Bronchial epithelial cell (primary cell): ENCODE measurements at regions not wholly inside any gene's neighbourhood (a gene's known extent, or its start where the extent isn't known, plus 50 kb on each side); places are given as distances from the start of the nearest gene placed in this dataset.

Experiments used
- DNase-seq: peaks from one replicate; pipeline ENCODE4 v3.0.0-alpha.2; 2010; ENCODE audit warnings: low read depth
- FAIRE-seq: peaks from 2 replicates; lab custom pipeline; 2011; peaks lifted over from hg19 to GRCh38; lab: Jason Lieb, UNC
- H3K27me3 ChIP-seq: 2 replicates; pipeline ENCODE4 v1.5.1; 2011; ENCODE audit warnings: low read length; ENCODE audit not compliant: control insufficient read depth, insufficient read depth
- H3K36me3 ChIP-seq: 2 replicates; pipeline ENCODE4 v1.5.1; 2011; ENCODE audit warnings: low read length; ENCODE audit not compliant: control insufficient read depth, insufficient read depth
- H3K4me3 ChIP-seq: 2 replicates; pipeline ENCODE4 v1.5.1; 2011; ENCODE audit warnings: mild to moderate bottlenecking, low read depth, low read length, control low read depth
- TF ChIP-seq, protein P1 (sequence below): IDR thresholded peaks from 2 replicates; pipeline ENCODE4 v1.5.1; 2011; ENCODE audit warnings: mild to moderate bottlenecking, moderate library complexity, low read length, control low read depth, inconsistent platforms; ENCODE audit not compliant: insufficient read depth, severe bottlenecking

DNA sequence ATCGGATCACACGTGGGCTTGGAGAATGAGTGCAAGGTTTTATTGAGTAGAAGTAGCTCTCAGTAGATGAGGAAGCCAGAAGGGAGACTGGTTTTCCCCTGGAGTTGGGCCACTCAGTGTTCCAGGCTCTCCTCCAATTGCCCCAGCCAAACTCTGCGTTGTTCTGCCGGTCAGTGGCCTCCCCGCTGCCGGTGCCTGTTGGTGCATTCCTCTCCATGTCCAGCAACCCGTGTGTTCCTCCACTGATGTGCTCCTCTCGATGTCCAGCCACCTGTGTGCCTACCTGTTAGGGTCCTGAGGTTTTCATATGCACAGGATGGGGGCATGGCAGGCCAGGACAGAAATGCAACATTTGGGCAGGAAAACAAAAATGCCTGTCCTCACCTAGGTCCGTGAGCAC, 888.0 kb upstream of the PTPRD start:
- no peak for FAIRE-seq
- Histone ChIP-seq H3K27me3 (no peaks in the 10 kb centered on the region), H3K4me3 (no peak overlapping the region), H3K36me3 (no peaks in the 10 kb centered on the region)
- DNase-seq: no peak
- TF ChIP-seq, protein P1, sequence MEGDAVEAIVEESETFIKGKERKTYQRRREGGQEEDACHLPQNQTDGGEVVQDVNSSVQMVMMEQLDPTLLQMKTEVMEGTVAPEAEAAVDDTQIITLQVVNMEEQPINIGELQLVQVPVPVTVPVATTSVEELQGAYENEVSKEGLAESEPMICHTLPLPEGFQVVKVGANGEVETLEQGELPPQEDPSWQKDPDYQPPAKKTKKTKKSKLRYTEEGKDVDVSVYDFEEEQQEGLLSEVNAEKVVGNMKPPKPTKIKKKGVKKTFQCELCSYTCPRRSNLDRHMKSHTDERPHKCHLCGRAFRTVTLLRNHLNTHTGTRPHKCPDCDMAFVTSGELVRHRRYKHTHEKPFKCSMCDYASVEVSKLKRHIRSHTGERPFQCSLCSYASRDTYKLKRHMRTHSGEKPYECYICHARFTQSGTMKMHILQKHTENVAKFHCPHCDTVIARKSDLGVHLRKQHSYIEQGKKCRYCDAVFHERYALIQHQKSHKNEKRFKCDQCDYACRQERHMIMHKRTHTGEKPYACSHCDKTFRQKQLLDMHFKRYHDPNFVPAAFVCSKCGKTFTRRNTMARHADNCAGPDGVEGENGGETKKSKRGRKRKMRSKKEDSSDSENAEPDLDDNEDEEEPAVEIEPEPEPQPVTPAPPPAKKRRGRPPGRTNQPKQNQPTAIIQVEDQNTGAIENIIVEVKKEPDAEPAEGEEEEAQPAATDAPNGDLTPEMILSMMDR: no peak

DNA sequence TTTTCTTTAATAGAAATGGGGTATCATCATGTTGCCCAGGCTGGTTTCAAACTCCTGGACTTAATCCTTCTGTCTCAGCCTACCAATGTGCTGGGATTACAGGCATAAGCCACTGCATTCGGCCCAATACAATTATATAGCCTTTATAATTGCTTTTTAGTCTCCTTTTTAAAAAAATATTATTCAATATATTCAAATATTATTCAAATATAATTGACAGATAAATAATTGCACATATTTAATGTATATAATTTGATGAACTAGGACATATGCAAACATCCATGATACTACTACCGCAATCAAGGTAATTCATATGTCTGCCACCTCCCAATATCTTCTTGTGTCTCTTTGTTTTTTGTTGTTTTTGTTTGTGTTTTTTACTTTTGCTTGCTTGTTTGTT, 894.2 kb upstream of the PTPRD start:
- TF ChIP-seq, protein P1: no peak
- Histone ChIP-seq H3K27me3 (no peaks in the 10 kb centered on the region), H3K36me3 (no peaks in the 10 kb centered on the region), H3K4me3 (no peak overlapping the region)
- FAIRE-seq: no peak
- DNase-seq: no peak

DNA sequence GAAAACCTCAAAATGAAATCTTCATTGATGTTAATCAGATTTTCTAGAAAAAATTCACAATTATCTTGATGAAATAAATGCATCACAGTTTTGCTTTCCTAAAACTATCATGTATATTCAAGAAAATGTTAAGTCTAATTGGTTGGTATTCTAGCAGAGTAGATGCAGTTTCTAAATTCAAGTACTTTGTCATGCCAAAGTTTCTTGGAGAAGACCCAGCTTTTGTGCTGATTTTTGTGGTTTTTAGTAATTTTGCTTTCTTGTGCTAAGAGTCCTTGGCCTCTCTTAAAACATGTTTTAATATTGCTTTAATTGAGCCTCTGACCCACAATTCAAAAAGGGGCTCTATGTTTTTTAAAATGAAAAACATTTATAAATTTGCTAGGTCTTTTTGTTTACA, 924.8 kb upstream of the PTPRD start:
- no peak for DNase-seq
- no peaks in the 10 kb centered on the region for H3K36me3 ChIP-seq
- no peak overlapping the region for H3K4me3 ChIP-seq
- no peaks in the 10 kb centered on the region for H3K27me3 ChIP-seq
- TF ChIP-seq, protein P1: no peak
- FAIRE-seq: no peak

DNA sequence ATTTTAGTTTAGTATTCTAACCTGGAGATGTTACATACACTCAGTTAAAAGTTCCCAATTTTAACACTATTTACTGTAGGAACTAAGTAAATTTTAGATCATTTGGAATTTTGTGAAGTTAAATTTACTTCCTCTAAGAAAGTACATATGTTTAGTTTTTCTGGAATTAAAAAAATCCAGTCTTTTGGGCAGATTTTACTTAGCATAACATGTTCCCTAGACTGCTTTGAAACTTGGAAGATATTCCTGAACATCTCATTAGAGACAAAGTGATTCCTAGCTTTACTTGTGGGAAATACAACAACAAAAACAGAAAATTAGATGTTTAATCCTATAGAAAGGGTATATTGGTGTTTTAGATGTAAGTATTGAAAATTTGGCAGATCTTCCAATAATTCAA, 930.0 kb upstream of the PTPRD start:
- Histone ChIP-seq H3K36me3 (no peaks in the 10 kb centered on the region), H3K27me3 (no peaks in the 10 kb centered on the region), H3K4me3 (no peak overlapping the region)
- DNase-seq: no peak
- TF ChIP-seq, protein P1: no peak
- FAIRE-seq: no peak

DNA sequence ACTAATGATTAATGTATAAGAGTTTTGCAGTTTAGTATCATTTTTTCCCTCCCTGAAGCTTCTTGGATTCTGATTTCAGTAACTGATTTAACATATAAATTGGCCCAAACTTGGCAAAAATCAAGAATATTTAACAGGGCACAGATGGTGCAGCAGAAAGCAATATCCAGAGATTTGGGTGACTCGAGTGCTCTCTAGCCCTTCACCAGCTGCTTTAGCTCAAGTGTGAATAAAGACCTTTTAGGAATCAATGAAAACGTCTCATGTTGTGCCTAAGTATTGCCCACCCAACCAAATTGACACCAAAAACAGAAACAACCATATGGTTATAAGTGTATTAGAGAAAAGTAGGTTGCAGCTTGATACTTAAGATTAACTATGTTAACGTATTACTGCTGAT, 933.4 kb upstream of the PTPRD start:
- DNase-seq (no peak), FAIRE-seq (no peak)
- H3K36me3 ChIP-seq: no peaks in the 10 kb centered on the region
- H3K27me3 ChIP-seq: no peaks in the 10 kb centered on the region
- TF ChIP-seq, protein P1: no peak
- no peak overlapping the region for H3K4me3 ChIP-seq

DNA sequence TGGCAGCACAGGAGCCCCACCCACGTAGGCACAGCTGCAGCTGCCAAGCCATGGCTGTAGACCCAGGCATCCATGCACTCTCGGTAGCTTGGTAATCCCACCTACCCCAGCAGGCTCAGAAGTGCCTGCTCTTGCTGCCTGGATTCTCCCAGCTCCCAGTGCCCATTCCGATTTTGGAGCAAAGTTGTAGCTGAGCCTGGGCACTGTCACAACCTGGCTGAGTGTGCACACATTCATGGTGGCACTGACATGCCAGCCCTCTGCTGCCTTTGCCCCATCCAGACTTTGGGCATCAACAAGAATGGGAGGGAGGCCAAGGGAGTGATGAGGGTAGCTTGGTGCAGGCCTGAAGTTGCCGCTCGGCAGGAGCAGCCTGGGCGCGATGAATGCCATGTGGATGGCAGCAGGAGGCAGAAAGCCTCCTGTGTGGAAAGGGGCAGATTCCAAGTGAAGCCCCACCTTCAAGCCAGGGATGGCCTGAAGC, 936.6 kb upstream of the PTPRD start:
- H3K36me3 ChIP-seq: no peaks in the 10 kb centered on the region

More for the DNA sequence above, 936.6 kb upstream of the PTPRD start:
- Histone ChIP-seq H3K4me3 (no peak overlapping the region), H3K27me3 (no peaks in the 10 kb centered on the region)
- FAIRE-seq: no peak
- DNase-seq: no peak
- TF ChIP-seq, protein P1: no peak
